ENCODE measurements at regions not wholly inside any gene's neighbourhood (a gene's known extent, or its start where the extent isn't known, plus 50 kb on each side); places are given as distances from the start of the nearest gene placed in this dataset.

GRCh38 chr17:79529661-79530081 is 81.2 kb downstream of the RBFOX3 start:
- TF ChIP-seq TEAD4 (CRISPR knock-in tag; IDR thresholded peaks at IDR 0.05) (no peak), CTCF (IDR thresholded peaks at IDR 0.05) (no peak), ZBTB43 (CRISPR knock-in tag; IDR thresholded peaks at IDR 0.05) (no peak), HMGXB4 (CRISPR knock-in tag; IDR thresholded peaks at IDR 0.05) (no peak), TP53 (CRISPR knock-in tag; IDR thresholded peaks at IDR 0.05) (no peak), ATF3 (CRISPR knock-in tag; conservative IDR thresholded peaks at IDR 0.05) (no peak), MAX (CRISPR knock-in tag; IDR thresholded peaks at IDR 0.05) (no peak), FOXK1 (CRISPR knock-in tag; IDR thresholded peaks at IDR 0.05) (no peak), JUN (CRISPR knock-in tag; IDR thresholded peaks at IDR 0.05) (no peak), FOXP4 (CRISPR knock-in tag; IDR thresholded peaks at IDR 0.05) (no peak), CREB1 (CRISPR knock-in tag; IDR thresholded peaks at IDR 0.05) (no peak), AFF4 (CRISPR knock-in tag; IDR thresholded peaks at IDR 0.05; ENCODE audit: borderline replicate concordance) (no peak)

All from WTC11 (cell line).